Adrenal gland (tissue), 5 donors: ENCODE measurements at regions not wholly inside any gene's neighbourhood (a gene's known extent, or its start where the extent isn't known, plus 50 kb on each side); places are given as distances from the start of the nearest gene placed in this dataset.

Experiments
- POLR2A ChIP-seq, 2 donors: fragments of 450-650 bp; IDR thresholded peaks; one replicate each; pipeline ENCODE4 v1.6.1; 2017; ENCODE audit warnings: antibody characterized with exemption in 2 of 2, mild to moderate bottlenecking in 2 of 2, moderate library complexity in 1 of 2
- TF ChIP-seq, protein P1 (sequence below), 6 experiments: fragments of 450-650 bp in 4 of 6; fragments of 200-600 bp in 2 of 6; sonication (generic) in 1 of 6; IDR thresholded peaks; 1 replicate in 5 of 6; 2 replicates in 1 of 6; pipeline versions ENCODE4 v1.5.1 to v1.8.0; 2016 to 2021; ENCODE audit warnings: antibody characterized with exemption in 6 of 6, mild to moderate bottlenecking in 2 of 6, moderate library complexity in 1 of 6
- donor health status: DM: no; HTN: no; CAD: no.

DNA sequence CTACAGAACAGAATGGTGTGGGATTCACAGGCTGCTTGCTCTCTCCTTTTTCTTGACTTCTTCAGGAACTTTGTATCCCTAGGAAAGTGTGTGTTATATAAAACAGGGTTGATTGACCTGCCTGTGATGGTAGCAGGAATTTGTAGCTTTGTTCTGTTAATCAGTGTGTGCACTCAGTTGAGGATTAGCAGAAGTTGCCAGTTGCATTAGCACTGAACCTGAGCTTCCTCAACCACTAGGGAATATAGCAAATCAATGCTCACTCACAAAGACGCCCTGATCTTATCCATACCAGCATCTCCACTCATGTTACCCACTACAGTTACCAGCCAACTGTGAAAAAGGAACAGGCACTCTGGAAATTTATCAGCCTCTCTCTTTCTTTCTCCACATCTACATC, 319.1 kb upstream of the EMCN start:
- TF ChIP-seq, protein P1, sequence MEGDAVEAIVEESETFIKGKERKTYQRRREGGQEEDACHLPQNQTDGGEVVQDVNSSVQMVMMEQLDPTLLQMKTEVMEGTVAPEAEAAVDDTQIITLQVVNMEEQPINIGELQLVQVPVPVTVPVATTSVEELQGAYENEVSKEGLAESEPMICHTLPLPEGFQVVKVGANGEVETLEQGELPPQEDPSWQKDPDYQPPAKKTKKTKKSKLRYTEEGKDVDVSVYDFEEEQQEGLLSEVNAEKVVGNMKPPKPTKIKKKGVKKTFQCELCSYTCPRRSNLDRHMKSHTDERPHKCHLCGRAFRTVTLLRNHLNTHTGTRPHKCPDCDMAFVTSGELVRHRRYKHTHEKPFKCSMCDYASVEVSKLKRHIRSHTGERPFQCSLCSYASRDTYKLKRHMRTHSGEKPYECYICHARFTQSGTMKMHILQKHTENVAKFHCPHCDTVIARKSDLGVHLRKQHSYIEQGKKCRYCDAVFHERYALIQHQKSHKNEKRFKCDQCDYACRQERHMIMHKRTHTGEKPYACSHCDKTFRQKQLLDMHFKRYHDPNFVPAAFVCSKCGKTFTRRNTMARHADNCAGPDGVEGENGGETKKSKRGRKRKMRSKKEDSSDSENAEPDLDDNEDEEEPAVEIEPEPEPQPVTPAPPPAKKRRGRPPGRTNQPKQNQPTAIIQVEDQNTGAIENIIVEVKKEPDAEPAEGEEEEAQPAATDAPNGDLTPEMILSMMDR (IDR thresholded peaks at IDR 0.05), result no peak
- TF ChIP-seq POLR2A (IDR thresholded peaks at IDR 0.05), result no peak
